Left lung (tissue), 4 donors: ENCODE measurements at regions not wholly inside any gene's neighbourhood (a gene's known extent, or its start where the extent isn't known, plus 50 kb on each side); places are given as distances from the start of the nearest gene placed in this dataset.

ENCODE experiments used
- ATAC-seq: fragments of 200-7000 bp; cut with Tn5 transposase; one replicate; pipeline ENCODE4 v1.9.1; 2020; ENCODE audit warnings: moderate library complexity
- DNase-seq, 4 donors: peaks; one replicate each; pipeline ENCODE4 v3.0.0-alpha.2; 2013 to 2020
- H3K27ac ChIP-seq, 2 donors: fragments of 200-600 bp; sonication (generic) in 1 of 2; one replicate each; pipeline versions ENCODE4 v1.5.0 to v1.8.0; 2020 to 2021
- H3K27me3 ChIP-seq, 2 donors: fragments of 200-600 bp; sonication (generic) in 1 of 2; one replicate each; pipeline versions ENCODE4 v1.5.0 to v1.8.0; 2020 to 2021
- H3K36me3 ChIP-seq, 2 donors: fragments of 200-600 bp; sonication (generic) in 1 of 2; one replicate each; pipeline versions ENCODE4 v1.5.0 to v1.8.0; 2020 to 2021
- H3K4me1 ChIP-seq, 2 donors: fragments of 200-600 bp; one replicate each; pipeline ENCODE4 v1.8.0; 2021
- H3K4me3 ChIP-seq, 2 donors: fragments of 200-600 bp; sonication (generic) in 1 of 2; one replicate each; pipeline versions ENCODE4 v1.5.0 to v1.8.0; 2020 to 2021; ENCODE audit warnings: mild to moderate bottlenecking in 1 of 2
- H3K9me3 ChIP-seq, 2 donors: fragments of 200-600 bp; sonication (generic) in 1 of 2; one replicate each; pipeline versions ENCODE4 v1.5.0 to v1.8.0; 2020 to 2021
- intact Hi-C, 2 donors: fragments of 100-400 bp; cut with DNase I; formaldehyde crosslinking; loops; one replicate each; pipeline versions ENCODE4 v1.11.2 to v1.14.2; 2022
- TF ChIP-seq, protein P1 (sequence below), 2 donors: fragments of 200-600 bp; sonication (generic) in 1 of 2; IDR thresholded peaks; one replicate each; pipeline versions ENCODE4 v1.5.0 to v1.8.0; 2021; ENCODE audit warnings: antibody characterized with exemption in 2 of 2
- donor health status: DM: no; HTN: yes; CAD: no.
- donor health status: DM: no; HTN: no; CAD: no.

DNA sequence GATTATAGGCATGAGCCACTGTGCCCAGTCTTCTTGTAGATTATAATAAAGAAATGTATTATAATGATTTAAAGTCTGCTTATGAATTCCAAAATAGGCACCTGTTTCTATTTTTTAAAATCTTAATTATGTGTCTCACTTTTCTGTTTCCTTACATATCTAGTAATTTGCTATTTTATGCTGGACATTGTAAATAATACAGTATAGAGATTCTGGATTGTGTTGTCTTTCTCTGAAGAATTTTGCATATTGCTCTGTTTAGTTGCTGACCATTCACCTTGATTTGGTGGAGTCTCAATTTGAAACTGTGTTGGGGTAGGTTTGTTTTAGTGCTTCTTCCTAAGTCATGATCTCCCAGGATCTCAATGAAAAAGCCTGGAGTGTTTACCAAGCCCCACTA, 102.8 kb downstream of the C9orf50 start:
- no peak for ATAC-seq
- Histone ChIP-seq H3K4me1 (no peaks in the 10 kb centered on the region), H3K4me3 (no peak overlapping the region), H3K27me3 (no peaks in the 10 kb centered on the region), H3K36me3 (no peaks in the 10 kb centered on the region), H3K9me3 (peaks cover 0 to 34% of the 10 kb centered on the region in 2 donors), H3K27ac (no peak overlapping the region)
- no peak for DNase-seq
- TF ChIP-seq, protein P1, sequence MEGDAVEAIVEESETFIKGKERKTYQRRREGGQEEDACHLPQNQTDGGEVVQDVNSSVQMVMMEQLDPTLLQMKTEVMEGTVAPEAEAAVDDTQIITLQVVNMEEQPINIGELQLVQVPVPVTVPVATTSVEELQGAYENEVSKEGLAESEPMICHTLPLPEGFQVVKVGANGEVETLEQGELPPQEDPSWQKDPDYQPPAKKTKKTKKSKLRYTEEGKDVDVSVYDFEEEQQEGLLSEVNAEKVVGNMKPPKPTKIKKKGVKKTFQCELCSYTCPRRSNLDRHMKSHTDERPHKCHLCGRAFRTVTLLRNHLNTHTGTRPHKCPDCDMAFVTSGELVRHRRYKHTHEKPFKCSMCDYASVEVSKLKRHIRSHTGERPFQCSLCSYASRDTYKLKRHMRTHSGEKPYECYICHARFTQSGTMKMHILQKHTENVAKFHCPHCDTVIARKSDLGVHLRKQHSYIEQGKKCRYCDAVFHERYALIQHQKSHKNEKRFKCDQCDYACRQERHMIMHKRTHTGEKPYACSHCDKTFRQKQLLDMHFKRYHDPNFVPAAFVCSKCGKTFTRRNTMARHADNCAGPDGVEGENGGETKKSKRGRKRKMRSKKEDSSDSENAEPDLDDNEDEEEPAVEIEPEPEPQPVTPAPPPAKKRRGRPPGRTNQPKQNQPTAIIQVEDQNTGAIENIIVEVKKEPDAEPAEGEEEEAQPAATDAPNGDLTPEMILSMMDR (IDR thresholded peaks at IDR 0.05): no peak
- intact Hi-C loops: no loop called here

DNA sequence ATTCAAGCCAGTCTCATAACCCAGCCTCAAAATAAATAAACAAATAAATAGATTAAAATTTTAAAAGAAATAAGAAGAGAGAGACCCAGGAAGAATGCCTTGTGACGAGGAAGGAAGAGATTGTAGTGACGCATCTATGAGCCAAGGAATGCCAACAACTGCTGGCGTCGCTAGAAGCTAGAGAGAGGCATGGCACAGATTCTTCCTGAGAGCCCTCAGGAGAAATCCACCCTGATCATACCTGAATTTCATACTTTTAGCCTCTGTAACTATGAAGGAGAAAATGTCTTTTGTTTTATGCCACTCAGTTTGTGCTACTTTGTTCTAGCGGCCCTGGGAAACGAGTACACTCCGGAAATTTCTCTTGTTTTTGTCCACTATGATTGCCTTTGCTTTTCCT, 103.9 kb downstream of the C9orf50 start:
- no peaks in the 10 kb centered on the region for H3K27me3 ChIP-seq
- DNase-seq (no peak), ATAC-seq (no peak)
- H3K27ac ChIP-seq: no peak overlapping the region
- H3K9me3 ChIP-seq: peaks cover 0 to 35% of the 10 kb centered on the region in 2 donors
- no peak overlapping the region for H3K4me3 ChIP-seq
- TF ChIP-seq, protein P1 (IDR thresholded peaks at IDR 0.05): no peak
- intact Hi-C loops: no loop called here
- no peaks in the 10 kb centered on the region for H3K4me1 ChIP-seq
- no peaks in the 10 kb centered on the region for H3K36me3 ChIP-seq

DNA sequence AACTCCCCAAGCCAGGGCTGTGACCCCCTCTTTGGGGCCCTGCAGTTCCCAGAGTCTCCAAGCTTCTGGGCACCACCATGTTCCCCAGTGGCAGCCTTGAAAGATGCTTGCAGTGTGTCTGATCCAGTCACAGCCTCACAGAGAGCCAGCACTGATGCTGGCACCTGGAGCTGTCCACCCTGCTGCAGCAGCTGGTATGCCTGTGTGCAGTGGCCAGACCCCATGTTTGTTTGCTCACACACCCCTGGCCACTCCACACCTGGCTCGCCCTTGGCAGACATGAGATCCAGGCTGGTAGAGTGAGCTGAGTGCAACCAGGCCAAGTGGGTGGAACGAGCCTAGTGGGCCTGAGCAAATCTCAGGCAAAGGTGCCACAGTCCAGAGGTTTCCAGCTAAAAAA, 106.0 kb downstream of the C9orf50 start:
- Histone ChIP-seq H3K9me3 (peaks cover 0 to 35% of the 10 kb centered on the region in 2 donors), H3K27ac (no peak overlapping the region), H3K27me3 (no peaks in the 10 kb centered on the region), H3K4me3 (no peak overlapping the region), H3K36me3 (no peaks in the 10 kb centered on the region), H3K4me1 (no peaks in the 10 kb centered on the region)
- intact Hi-C loops: no loop called here
- TF ChIP-seq, protein P1 (IDR thresholded peaks at IDR 0.05): no peak
- ATAC-seq (no peak), DNase-seq (no peak)

DNA sequence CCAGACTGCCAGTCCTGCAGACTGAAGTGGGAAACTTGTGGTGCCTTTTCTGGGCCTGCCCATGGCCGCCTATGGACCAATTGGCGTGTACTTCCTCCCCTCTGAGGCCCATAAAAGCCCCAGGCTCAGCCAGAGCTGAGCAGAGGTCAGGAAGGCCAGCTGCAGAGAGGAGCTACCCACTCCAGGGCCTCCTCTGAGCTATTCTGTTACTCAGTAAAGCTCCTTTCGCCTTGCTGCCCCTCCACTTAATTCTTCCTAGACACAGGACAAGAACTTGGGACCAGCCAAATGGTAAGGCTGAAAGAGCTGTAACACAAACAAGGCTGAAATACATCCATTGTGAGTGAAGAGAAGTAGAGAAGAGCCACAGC, 106.4 kb downstream of the C9orf50 start:
- H3K27ac ChIP-seq: no peak overlapping the region
- no peaks in the 10 kb centered on the region for H3K36me3 ChIP-seq
- intact Hi-C loops: no loop called here
- peaks cover 0 to 35% of the 10 kb centered on the region in 2 donors for H3K9me3 ChIP-seq
- TF ChIP-seq, protein P1 (IDR thresholded peaks at IDR 0.05): no peak
- no peaks in the 10 kb centered on the region for H3K4me1 ChIP-seq
- ATAC-seq (no peak), DNase-seq (no peak)
- H3K27me3 ChIP-seq: no peaks in the 10 kb centered on the region
- H3K4me3 ChIP-seq: no peak overlapping the region

DNA sequence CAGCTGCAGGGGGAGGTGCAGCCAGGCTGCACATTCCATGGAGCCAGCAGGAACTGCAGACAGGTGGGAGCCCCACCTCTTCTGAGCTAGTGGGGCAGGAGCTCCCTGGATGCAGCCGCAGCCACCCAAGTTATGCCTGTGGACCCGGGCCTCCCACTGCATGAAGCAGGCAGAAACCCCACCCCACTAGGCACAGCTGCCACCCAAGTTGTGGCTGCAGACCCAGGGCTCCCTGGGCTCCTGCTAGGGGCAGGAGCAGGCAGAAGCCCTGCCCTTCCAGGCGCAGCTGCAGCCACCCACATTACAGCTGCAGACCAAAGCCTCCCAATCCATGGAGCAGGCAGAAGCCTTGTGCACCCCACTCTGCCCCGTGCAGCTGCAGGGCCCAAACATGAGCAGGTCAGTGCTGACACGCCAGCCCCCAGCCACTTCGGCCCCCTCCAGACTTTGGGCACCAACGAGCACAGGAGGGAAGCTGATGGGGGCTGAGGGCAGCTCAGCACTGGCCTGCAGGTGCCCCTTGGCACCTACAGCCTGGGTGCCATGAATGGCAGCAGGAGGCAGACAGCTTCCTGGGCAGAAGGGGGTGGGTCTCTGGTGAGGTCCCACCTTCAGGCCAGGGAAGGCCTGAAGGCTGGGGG, 106.9 kb downstream of the C9orf50 start:
- H3K4me1 ChIP-seq: no peaks in the 10 kb centered on the region
- ATAC-seq (no peak), DNase-seq (no peak)
- no peaks in the 10 kb centered on the region for H3K36me3 ChIP-seq
- H3K27ac ChIP-seq: no peak overlapping the region
- no peaks in the 10 kb centered on the region for H3K27me3 ChIP-seq
- intact Hi-C loops: no loop called here
- H3K4me3 ChIP-seq: no peak overlapping the region
- TF ChIP-seq, protein P1 (IDR thresholded peaks at IDR 0.05): no peak
- H3K9me3 ChIP-seq: peaks cover 0 to 35% of the 10 kb centered on the region in 2 donors
